ENCODE measurements at regions not wholly inside any gene's neighbourhood (a gene's known extent, or its start where the extent isn't known, plus 50 kb on each side); places are given as distances from the start of the nearest gene placed in this dataset.

DNA sequence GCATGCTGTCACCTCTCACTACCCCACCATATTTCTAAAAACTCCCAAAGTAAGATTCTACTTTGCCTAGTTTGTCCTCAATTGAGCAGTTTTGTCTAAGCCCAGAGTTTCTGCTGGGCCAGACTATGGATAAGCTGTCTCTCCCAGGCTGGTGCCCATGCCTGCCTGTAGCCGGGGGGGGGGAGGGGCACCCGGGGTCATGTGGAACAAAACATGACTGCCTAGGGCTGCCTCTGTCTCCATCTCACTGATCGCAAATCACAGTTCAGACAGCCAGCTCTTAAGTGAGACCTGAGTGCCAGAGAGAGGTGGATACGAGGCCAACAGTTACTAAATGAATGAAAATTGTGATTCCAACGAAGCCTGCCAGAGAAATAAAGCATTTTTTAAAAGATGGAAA is 78.8 kb upstream of the RPRML start:
- TF ChIP-seq EP300 (IDR thresholded peaks at IDR 0.05; ENCODE audit: borderline replicate concordance) = no peak
- no peak for TF ChIP-seq EGR1 (IDR thresholded peaks at IDR 0.05)
- no peak for TF ChIP-seq TCF12 (IDR thresholded peaks at IDR 0.05; ENCODE audit: low read depth)
- TF ChIP-seq, protein P1, sequence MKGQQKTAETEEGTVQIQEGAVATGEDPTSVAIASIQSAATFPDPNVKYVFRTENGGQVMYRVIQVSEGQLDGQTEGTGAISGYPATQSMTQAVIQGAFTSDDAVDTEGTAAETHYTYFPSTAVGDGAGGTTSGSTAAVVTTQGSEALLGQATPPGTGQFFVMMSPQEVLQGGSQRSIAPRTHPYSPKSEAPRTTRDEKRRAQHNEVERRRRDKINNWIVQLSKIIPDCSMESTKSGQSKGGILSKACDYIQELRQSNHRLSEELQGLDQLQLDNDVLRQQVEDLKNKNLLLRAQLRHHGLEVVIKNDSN (IDR thresholded peaks at IDR 0.05) = no peak
